ENCODE measurements at regions not wholly inside any gene's neighbourhood (a gene's known extent, or its start where the extent isn't known, plus 50 kb on each side); places are given as distances from the start of the nearest gene placed in this dataset.
"Not testable (repeated sequence)": the region's sequence is repeated elsewhere in the genome, so short reads cannot be mapped to it uniquely, and the experiment has no call there.

GRCh38 chr10:85493703-85494102, 872.9 kb downstream of the GRID1 start:
- TF ChIP-seq TAF1 (IDR thresholded peaks at IDR 0.05; ENCODE audit: borderline replicate concordance, low read depth, low read length), result no peak
- TF ChIP-seq POLR2AphosphoS5 (IDR thresholded peaks at IDR 0.05; ENCODE audit: low read depth, low read length), result no peak
- no peak for TF ChIP-seq POLR2A (IDR thresholded peaks at IDR 0.05; ENCODE audit: low read depth, low read length)
- DNase-seq (ENCODE audit: insufficient read length), result no peak
- FAIRE-seq, result no peak

- not testable (repeated sequence) for FAIRE-seq; DNase-seq (ENCODE audit: insufficient read length)
Observed at GRCh38 chr10:85504641-85505040, 862.0 kb downstream of the GRID1 start.

DNA sequence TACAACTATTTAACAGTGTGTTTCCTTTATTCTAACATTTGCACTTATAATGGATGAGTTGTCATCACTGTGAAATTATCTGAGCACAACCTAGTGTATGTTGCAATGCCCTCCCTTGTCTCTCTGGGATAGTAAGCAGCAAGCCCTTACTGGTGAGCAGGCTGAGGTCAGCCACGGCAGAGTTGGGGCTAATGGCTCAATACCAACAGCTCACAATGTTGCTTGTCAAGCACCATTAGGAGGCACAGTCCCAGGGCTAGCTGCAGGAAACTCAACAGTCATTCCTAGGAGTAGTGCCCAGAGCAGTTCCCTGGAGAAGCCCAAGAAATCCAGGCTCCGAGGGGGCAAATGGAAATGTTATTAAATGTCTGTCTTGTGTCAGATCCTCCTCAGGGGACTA, 858.4 kb downstream of the GRID1 start:
- no peak for FAIRE-seq
- no peak for DNase-seq (ENCODE audit: insufficient read length)
- TF ChIP-seq TAF1 (IDR thresholded peaks at IDR 0.05; ENCODE audit: borderline replicate concordance, low read depth, low read length) (no peak), POLR2AphosphoS5 (IDR thresholded peaks at IDR 0.05; ENCODE audit: low read depth, low read length) (no peak), POLR2A (IDR thresholded peaks at IDR 0.05; ENCODE audit: low read depth, low read length) (no peak)

- no peak for DNase-seq (ENCODE audit: insufficient read length)
- TF ChIP-seq TAF1 (IDR thresholded peaks at IDR 0.05; ENCODE audit: borderline replicate concordance, low read depth, low read length), result no peak
- no peak for TF ChIP-seq POLR2A (IDR thresholded peaks at IDR 0.05; ENCODE audit: low read depth, low read length)
- TF ChIP-seq POLR2AphosphoS5 (IDR thresholded peaks at IDR 0.05; ENCODE audit: low read depth, low read length), result no peak
- FAIRE-seq, result no peak
Observed at GRCh38 chr10:85510682-85511081, 855.9 kb downstream of the GRID1 start.

DNA sequence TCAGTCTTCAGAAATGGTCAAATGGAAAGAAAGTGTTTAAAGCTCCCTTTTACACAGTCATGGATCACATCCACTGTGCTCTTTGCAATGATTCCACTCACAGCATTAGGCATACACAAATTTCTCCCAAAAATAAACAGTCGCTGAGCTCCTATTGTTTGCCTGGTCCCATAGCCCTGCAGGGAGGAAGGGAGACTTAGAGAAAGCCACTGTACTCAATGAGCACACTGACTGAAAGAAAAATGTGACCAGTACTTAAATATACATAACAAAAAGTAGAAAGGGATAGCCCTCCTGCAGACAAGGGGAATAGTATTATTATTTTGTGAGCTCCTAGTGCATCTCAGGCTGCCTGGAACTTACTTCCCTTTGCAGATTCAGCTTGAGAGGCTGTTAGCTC, 853.2 kb downstream of the GRID1 start:
- no peak for DNase-seq (ENCODE audit: insufficient read length)
- TF ChIP-seq POLR2A (IDR thresholded peaks at IDR 0.05; ENCODE audit: low read depth, low read length), result no peak
- TF ChIP-seq POLR2AphosphoS5 (IDR thresholded peaks at IDR 0.05; ENCODE audit: low read depth, low read length), result no peak
- no peak for TF ChIP-seq TAF1 (IDR thresholded peaks at IDR 0.05; ENCODE audit: borderline replicate concordance, low read depth, low read length)
- no peak for FAIRE-seq

DNA sequence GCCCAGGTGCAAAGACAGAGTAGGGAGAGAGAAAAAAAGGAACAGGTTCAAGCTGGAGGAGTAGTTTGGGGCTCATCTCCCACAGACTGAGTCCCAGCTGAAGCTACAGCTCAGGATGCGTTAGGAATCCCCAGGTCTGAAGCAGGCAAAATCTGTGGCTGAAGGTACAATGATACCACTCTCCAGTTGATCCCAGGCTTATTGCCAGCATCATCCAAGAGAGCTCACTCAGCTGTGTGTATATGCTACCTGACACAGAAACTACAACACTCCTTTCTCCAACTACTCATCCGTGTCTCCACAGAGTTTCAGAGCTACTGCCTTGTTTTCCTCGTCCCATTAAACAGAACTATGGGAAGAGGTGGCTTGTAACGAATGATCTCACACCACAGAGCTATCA, 851.3 kb downstream of the GRID1 start:
- DNase-seq (ENCODE audit: insufficient read length) (no peak), FAIRE-seq (no peak)
- TF ChIP-seq TAF1 (IDR thresholded peaks at IDR 0.05; ENCODE audit: borderline replicate concordance, low read depth, low read length) (no peak), POLR2A (IDR thresholded peaks at IDR 0.05; ENCODE audit: low read depth, low read length) (no peak), POLR2AphosphoS5 (IDR thresholded peaks at IDR 0.05; ENCODE audit: low read depth, low read length) (no peak)

DNA sequence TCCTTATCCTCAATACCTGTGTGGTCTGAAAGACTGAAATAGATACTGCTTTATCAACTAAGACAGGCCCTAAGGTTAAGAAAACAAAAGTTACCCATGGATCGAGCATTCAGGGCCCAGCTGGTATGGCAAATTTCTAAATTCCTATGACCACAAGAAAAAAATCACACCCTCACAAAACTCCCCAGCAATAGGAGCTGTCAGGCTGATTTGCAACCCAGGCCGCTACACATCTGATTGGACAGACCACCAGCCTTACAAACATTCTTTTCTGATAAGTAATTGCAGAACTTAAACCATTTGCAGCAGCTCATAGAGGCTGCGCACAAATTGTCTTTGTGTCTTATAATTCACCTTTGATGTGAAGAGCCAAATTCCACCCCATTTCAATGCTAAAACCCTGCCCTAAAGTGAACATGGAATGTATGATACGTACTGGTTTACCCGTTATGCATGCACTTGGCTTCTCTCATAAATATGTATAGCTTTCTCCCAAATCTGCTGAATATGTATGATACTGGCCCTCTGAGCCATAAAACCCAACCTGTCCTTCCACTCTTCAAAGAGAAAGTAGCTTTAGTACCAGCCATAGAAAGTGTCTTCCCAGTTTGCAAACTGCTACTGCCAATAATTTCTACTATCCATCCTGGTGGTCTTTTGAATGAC, 842.5 kb downstream of the GRID1 start:
- FAIRE-seq, result no peak
- TF ChIP-seq TAF1 (IDR thresholded peaks at IDR 0.05; ENCODE audit: borderline replicate concordance, low read depth, low read length) (no peak), POLR2AphosphoS5 (IDR thresholded peaks at IDR 0.05; ENCODE audit: low read depth, low read length) (no peak), POLR2A (IDR thresholded peaks at IDR 0.05; ENCODE audit: low read depth, low read length) (no peak)
- DNase-seq (ENCODE audit: insufficient read length), result no peak

DNA sequence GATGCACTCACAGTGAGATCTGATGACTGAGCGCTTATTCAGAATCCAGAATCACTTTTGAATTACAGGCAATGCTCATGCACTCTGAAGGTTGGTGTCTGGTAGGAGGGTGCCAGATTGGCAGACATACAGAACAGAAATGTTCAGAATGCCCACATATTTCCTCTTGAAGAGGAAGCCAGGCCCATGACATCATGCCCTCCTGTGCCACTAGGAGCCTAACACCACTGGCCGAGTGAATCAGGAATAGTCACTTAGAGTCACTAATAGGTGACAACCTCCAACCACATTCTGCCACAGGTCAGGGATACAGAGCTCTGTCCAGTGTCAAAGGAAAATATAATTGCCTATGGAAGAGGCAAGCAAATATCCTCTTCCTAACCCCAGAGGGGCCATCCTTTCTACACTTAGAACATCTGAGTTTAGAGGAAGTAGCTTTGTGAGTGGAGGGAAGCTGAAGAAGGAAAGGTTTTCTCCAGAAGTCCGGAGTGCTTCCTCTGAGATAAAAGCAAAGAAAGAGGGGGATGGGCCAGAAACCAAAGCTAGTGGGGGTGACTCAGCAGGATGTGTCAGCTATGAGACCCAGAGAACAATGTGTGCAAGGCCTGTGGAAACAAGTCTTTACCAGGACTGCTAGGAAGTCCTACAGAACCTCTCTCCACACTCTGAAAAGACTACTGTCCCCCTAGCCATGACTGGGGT, 838.8 kb downstream of the GRID1 start:
- TF ChIP-seq TAF1 (IDR thresholded peaks at IDR 0.05; ENCODE audit: borderline replicate concordance, low read depth, low read length), result no peak
- TF ChIP-seq POLR2A (IDR thresholded peaks at IDR 0.05; ENCODE audit: low read depth, low read length), result no peak
- TF ChIP-seq POLR2AphosphoS5 (IDR thresholded peaks at IDR 0.05; ENCODE audit: low read depth, low read length), result no peak
- FAIRE-seq (no peak), DNase-seq (ENCODE audit: insufficient read length) (no peak)

DNA sequence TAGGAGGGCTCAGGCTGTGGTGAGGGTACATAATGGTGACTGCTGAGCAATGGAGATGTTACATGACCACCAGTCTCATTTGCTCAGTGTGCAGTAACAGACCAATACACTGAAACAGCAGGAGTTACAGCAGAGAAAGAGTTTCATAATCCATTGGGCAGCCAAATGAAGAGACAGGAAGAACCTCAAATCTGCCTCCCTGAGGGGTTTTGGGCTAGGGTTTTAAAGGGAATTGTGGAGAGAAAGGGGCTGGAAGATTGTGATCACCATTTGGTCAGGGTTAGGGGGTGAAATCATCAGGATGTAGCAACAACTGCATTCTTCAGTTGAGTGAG, 838.3 kb downstream of the GRID1 start:
- FAIRE-seq (no peak), DNase-seq (ENCODE audit: insufficient read length) (no peak)
- no peak for TF ChIP-seq POLR2A (IDR thresholded peaks at IDR 0.05; ENCODE audit: low read depth, low read length)
- TF ChIP-seq TAF1 (IDR thresholded peaks at IDR 0.05; ENCODE audit: borderline replicate concordance, low read depth, low read length), result no peak
- TF ChIP-seq POLR2AphosphoS5 (IDR thresholded peaks at IDR 0.05; ENCODE audit: low read depth, low read length), result no peak

DNA sequence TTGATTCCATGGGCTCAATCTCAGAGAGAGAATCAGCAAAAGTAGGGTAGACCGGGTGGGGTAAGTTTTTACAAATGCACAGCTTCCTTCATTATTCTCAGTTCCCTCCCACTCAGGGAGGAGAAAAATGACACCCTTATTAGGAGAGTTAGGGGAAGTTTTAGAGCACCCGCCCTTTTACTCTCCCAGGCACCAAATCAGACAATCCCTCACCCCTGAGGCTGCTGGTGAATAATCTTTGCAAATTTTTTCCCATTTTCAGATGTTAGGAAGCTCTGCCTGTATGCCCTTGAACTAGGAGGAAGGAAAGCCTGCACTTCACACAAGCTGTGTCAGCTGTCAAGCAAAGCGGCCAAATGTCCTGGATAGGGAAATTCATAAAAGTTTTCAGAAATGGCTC, 834.9 kb downstream of the GRID1 start:
- FAIRE-seq (no peak), DNase-seq (ENCODE audit: insufficient read length) (no peak)
- TF ChIP-seq POLR2AphosphoS5 (IDR thresholded peaks at IDR 0.05; ENCODE audit: low read depth, low read length), result no peak
- TF ChIP-seq TAF1 (IDR thresholded peaks at IDR 0.05; ENCODE audit: borderline replicate concordance, low read depth, low read length), result no peak
- TF ChIP-seq POLR2A (IDR thresholded peaks at IDR 0.05; ENCODE audit: low read depth, low read length), result no peak

- TF ChIP-seq TAF1 (IDR thresholded peaks at IDR 0.05; ENCODE audit: borderline replicate concordance, low read depth, low read length) (no peak), POLR2A (IDR thresholded peaks at IDR 0.05; ENCODE audit: low read depth, low read length) (no peak), POLR2AphosphoS5 (IDR thresholded peaks at IDR 0.05; ENCODE audit: low read depth, low read length) (no peak)
- no peak for DNase-seq (ENCODE audit: insufficient read length)
- FAIRE-seq, result no peak
Observed at GRCh38 chr10:85532773-85533172, 833.8 kb downstream of the GRID1 start.

DNA sequence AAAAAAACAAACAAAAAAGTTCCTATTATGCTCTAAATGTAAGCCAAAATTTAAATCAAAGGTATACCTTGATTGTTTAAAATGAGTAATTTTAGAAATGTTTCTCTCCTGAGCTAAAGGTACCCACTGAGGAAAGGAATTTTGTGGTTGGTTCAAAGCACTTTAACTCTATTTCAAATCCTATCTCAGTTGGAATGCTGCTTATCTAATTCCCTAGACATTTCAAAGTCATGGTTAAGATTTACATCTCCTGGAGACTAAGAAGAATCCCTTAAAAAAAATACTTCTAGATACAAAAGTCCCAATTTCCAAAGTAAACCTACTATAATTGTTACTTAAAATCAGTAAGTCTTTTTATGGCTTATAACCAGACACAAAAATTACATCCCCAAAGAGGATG, 830.7 kb downstream of the GRID1 start:
- TF ChIP-seq POLR2AphosphoS5 (IDR thresholded peaks at IDR 0.05; ENCODE audit: low read depth, low read length), result no peak
- TF ChIP-seq POLR2A (IDR thresholded peaks at IDR 0.05; ENCODE audit: low read depth, low read length), result no peak
- TF ChIP-seq TAF1 (IDR thresholded peaks at IDR 0.05; ENCODE audit: borderline replicate concordance, low read depth, low read length), result no peak
- DNase-seq (ENCODE audit: insufficient read length) (no peak), FAIRE-seq (no peak)

Measured in GM12892 (cell line).